ENCODE measurements at regions not wholly inside any gene's neighbourhood (a gene's known extent, or its start where the extent isn't known, plus 50 kb on each side); places are given as distances from the start of the nearest gene placed in this dataset.
"Not testable (repeated sequence)": the region's sequence is repeated elsewhere in the genome, so short reads cannot be mapped to it uniquely, and the experiment has no call there.

DNA sequence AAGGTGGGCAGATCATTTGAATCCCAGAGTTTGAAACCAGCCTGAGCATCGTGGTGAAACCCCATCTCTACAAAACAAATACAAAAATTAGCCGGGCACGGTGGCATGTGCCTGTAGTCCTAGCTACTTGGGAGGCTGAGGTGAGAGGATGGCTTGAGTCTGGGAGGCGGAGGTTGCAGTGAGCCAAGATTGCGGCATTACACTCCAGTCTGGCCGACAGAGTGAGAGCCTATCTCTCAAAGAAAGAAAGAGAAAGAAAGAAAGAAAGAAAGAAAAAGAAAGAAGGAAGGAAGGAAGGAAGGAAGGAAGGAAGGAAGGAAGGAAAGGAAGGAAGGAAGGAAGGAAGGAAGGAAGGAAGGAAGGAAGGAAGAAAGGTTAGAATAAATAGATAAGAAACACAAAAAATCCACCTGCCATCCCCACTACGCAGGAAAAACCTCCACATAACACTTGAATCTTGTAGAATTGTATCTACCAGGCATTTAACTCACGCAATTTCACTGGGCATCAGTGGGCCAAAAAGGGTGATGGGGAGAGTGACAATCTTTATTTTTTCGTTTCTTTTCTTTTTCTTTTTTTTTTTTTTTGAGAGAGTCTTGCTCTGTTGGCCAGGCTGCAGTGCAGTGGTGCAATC, 58.3 kb upstream of the PTPN1 start:
- TF ChIP-seq CTCF, POLR2A (IDR thresholded peaks at IDR 0.05): not testable (repeated sequence)

All from breast epithelium (tissue), 3 donors.